AG09319 (cell line): ENCODE measurements at regions not wholly inside any gene's neighbourhood (a gene's known extent, or its start where the extent isn't known, plus 50 kb on each side); places are given as distances from the start of the nearest gene placed in this dataset.

Experiments
- DNase-seq: peaks from one replicate; pipeline ENCODE4 v3.0.0-alpha.2; 2010; ENCODE audit warnings: low read depth; ENCODE audit errors: extremely low read depth
- TF ChIP-seq, protein P1 (sequence below): IDR thresholded peaks from 2 replicates; pipeline ENCODE4 v1.5.1; 2011; ENCODE audit warnings: low read depth, mild to moderate bottlenecking, inconsistent platforms, low read length, moderate library complexity

DNA sequence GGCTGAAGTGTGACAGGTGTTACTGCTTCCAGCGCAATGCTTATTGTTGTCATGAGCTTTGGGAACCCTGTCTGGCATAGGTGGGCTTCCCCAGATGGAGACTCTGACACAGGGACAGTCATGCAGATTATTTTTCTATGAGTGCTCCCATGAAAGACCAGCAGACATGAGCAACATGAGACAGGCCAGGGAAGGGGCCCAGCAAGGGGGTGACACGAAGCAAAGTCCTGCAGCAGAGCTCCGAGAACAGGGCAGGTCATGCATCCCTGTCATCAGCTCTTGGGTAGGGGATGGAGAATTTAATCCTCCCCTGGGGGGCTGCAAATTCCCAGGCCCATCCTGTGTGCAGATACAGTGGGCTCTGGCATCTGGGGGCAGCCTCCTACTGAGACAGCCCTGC is 77.4 kb downstream of the CTAGE1 start:
- TF ChIP-seq, protein P1, sequence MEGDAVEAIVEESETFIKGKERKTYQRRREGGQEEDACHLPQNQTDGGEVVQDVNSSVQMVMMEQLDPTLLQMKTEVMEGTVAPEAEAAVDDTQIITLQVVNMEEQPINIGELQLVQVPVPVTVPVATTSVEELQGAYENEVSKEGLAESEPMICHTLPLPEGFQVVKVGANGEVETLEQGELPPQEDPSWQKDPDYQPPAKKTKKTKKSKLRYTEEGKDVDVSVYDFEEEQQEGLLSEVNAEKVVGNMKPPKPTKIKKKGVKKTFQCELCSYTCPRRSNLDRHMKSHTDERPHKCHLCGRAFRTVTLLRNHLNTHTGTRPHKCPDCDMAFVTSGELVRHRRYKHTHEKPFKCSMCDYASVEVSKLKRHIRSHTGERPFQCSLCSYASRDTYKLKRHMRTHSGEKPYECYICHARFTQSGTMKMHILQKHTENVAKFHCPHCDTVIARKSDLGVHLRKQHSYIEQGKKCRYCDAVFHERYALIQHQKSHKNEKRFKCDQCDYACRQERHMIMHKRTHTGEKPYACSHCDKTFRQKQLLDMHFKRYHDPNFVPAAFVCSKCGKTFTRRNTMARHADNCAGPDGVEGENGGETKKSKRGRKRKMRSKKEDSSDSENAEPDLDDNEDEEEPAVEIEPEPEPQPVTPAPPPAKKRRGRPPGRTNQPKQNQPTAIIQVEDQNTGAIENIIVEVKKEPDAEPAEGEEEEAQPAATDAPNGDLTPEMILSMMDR, result no peak
- no peak for DNase-seq

DNA sequence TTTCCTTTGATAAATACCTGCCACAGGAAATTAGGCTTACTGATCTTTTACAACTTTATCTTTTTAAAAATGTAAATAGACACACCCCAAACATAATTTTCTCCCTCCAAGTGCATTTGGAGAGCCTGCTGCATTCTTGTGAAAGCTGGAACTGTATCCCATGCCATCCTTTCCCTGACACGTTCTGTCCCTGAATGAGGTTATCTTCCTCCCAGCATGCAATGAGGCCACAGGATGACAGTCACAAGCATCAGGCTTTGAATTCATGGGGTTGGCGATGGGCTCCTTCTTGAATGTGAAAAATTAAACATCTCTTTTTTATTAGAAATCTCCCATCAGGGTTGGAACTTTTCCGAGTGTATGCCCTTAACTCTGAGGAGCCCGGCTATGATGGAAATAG is 77.8 kb downstream of the CTAGE1 start:
- no peak for DNase-seq
- TF ChIP-seq, protein P1, result no peak

DNA sequence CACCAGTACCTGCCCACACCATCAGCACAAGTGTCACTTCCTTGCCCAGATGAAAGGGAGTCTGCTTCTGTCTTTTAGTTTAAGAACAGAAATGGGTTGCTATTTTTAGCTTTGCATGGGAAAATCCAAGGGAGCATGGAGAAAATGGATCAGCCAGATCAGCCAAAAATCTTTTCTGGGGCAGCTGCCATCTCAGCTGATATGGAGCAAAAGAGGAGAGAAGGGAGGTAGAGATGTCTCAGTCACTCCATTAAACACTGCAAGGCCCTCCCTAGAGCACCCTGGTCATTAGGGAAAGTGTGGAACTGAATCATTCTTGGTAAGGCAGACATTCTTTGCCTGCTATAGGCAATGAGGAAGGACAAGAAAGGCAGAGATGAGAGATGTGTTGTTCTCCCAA is 79.9 kb downstream of the CTAGE1 start:
- no peak for DNase-seq
- TF ChIP-seq, protein P1, result no peak

DNA sequence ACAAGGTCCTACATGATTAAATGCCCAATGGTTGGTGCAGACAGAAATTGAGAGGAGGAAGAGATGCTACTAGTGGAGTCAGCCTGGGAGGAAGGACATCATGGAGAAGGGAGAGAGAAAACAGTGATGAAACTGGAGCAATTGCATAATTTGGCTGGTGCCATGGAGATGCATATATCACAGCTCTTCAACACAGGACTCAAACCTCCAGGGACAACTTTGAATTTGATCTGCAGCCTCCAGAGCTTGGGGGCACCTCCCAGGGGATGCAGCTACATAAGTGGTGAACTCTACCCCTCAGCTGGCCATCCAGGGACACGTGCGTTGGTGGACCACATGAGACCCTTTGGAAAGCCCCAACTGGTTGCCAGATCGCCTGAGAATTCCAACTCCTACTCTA is 80.4 kb downstream of the CTAGE1 start:
- TF ChIP-seq, protein P1, result no peak
- DNase-seq, result no peak

DNA sequence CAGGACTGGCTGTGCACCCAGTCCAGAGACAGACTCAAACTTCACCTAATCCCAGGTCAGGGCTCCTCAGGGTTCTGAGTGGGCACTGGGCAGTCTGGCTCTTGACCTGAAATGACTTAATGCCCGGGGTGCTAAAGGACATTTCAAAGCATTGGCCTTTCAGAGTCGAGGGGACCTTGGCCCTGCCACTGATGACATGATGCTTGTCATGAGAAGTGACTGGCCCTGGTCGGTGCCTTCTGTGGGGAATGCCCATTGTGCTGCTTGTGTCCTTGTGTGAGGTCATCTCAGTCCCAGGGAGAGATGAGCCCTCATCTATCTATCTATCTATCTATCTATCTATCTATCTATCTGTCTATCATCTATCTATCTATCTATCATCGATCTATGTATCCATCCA is 81.3 kb downstream of the CTAGE1 start:
- DNase-seq, result no peak
- TF ChIP-seq, protein P1, result no peak

DNA sequence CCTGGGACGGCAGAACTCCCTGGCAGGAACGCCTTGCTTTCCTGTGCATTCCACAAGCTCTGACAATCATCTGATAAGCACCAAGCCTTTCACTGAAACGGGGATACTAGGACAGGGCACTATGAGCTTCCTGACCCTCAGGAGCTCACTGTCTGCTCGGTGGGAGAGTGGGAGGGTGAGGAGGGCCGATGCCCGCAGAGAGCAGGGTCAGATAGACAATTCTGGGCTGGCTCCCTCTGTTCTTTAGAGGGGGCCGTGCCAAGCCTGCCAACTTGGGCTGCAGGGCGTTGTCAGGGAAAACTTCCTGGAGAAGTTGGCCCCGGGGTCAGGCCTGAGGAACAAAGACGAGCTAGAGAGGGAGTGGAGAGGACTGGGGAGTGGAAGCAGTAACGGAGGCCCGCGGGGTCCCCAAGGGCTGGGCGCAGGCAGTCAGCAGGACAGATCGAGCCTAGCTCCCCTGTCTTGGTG is 82.0 kb downstream of the CTAGE1 start:
- DNase-seq, result no peak
- TF ChIP-seq, protein P1, result no peak

DNA sequence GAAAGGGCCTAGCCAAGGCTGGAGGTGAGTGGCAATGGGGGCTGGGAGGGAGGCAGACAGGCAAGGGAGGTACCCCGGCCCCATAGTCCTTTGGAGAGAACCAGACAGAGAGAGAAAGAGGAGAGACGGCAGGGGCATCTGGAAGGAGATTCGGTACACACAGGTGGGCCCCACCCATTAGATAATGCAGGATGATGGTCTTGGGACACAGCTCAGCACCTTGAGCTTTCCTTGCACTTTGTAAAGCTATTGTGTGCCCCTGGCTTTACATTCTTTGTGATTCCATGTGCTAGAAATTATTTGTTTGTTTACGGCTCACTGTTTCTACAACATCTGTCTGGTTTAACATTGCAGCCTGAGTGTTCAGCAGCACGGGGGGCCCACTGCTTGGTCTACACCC is 83.1 kb downstream of the CTAGE1 start:
- DNase-seq, result no peak
- TF ChIP-seq, protein P1, result no peak
